Keratinocyte (primary cell): ENCODE measurements at regions not wholly inside any gene's neighbourhood (a gene's known extent, or its start where the extent isn't known, plus 50 kb on each side); places are given as distances from the start of the nearest gene placed in this dataset.

ENCODE experiments used
- DNase-seq: peaks from one replicate; pipeline ENCODE4 v3.0.0-alpha.2; 2011; ENCODE audit warnings: low read depth, missing footprints, low spot score
- FAIRE-seq: peaks from 2 replicates; lab custom pipeline; 2011; peaks lifted over from hg19 to GRCh38; lab: Jason Lieb, UNC
- H2AFZ ChIP-seq: 2 replicates; pipeline ENCODE4 v1.6.0; 2012; ENCODE audit warnings: low read length, control low read depth, inconsistent platforms; ENCODE audit not compliant: control insufficient read depth
- H3K27ac ChIP-seq: 2 replicates; pipeline ENCODE4 v1.5.1; 2011; ENCODE audit warnings: low read length; ENCODE audit not compliant: control insufficient read depth, insufficient read depth
- H3K27me3 ChIP-seq: 3 replicates; pipeline ENCODE4 v1.6.0; 2011; ENCODE audit warnings: low read length; ENCODE audit not compliant: control insufficient read depth, insufficient read depth; ENCODE audit errors: extremely low read depth
- H3K36me3 ChIP-seq, 2 experiments: 2 replicates in 1 of 2; 3 replicates in 1 of 2; pipeline ENCODE4 v1.5.1; 2011; ENCODE audit warnings: low read length in 2 of 2, mild to moderate bottlenecking in 1 of 2; ENCODE audit not compliant: control insufficient read depth in 2 of 2, insufficient read depth in 2 of 2; ENCODE audit errors: extremely low read depth in 1 of 2
- H3K4me1 ChIP-seq: 3 replicates; pipeline ENCODE4 v1.5.1; 2011; ENCODE audit warnings: low read length; ENCODE audit not compliant: control insufficient read depth, insufficient read depth; ENCODE audit errors: extremely low read depth
- H3K4me2 ChIP-seq: 3 replicates; pipeline ENCODE4 v1.6.0; 2011; ENCODE audit warnings: low read depth, low read length; ENCODE audit not compliant: control insufficient read depth, insufficient read depth; ENCODE audit errors: extremely low read depth
- H3K4me3 ChIP-seq, 3 experiments: fragments of 200-600 bp in 1 of 3; sonication (generic) in 1 of 3; 2 replicates in 2 of 3; 3 replicates in 1 of 3; pipeline ENCODE4 v1.5.1; 2011 to 2016; ENCODE audit warnings: low read length in 3 of 3, mild to moderate bottlenecking in 3 of 3, control low read depth in 2 of 3, inconsistent platforms in 1 of 3, low read depth in 1 of 3, mixed read lengths in 1 of 3, mixed run types in 1 of 3, moderate library complexity in 1 of 3; ENCODE audit not compliant: control insufficient read depth in 2 of 3, insufficient read depth in 2 of 3; ENCODE audit errors: extremely low read depth in 1 of 3
- H3K79me2 ChIP-seq: 2 replicates; pipeline ENCODE4 v1.6.0; 2012; ENCODE audit warnings: low read length; ENCODE audit not compliant: control insufficient read depth, insufficient read depth
- H3K9ac ChIP-seq: 3 replicates; pipeline ENCODE4 v1.6.0; 2011; ENCODE audit warnings: low read length; ENCODE audit not compliant: control insufficient read depth, insufficient read depth; ENCODE audit errors: extremely low read depth
- H3K9me1 ChIP-seq: 3 replicates; pipeline ENCODE4 v1.6.0; 2011; ENCODE audit warnings: low read length; ENCODE audit not compliant: control insufficient read depth, insufficient read depth; ENCODE audit errors: extremely low read depth
- H3K9me3 ChIP-seq: 2 replicates; pipeline ENCODE4 v1.5.1; 2012; ENCODE audit warnings: low read depth, low read length; ENCODE audit not compliant: control insufficient read depth
- H4K20me1 ChIP-seq: 3 replicates; pipeline ENCODE4 v1.6.0; 2011; ENCODE audit warnings: low read length; ENCODE audit not compliant: control insufficient read depth, insufficient read depth; ENCODE audit errors: extremely low read depth
- EZH2 ChIP-seq: IDR thresholded peaks from one replicate; pipeline ENCODE4 v1.6.1; 2012; ENCODE audit warnings: inconsistent platforms, mild to moderate bottlenecking, low read length, moderate library complexity
- dilution Hi-C: fragments of 300-500 bp; cut with MboI; formaldehyde crosslinking; loops from one replicate; pipeline ENCODE4 v1.7.0; 2020; ENCODE audit warnings: low sequenced_read_pairs; ENCODE audit not compliant: extremely low pct_ligation_motif_present
- TF ChIP-seq, protein P1 (sequence below), 3 experiments: IDR thresholded peaks in 1 of 3; conservative IDR thresholded peaks in 1 of 3; optimal IDR thresholded peaks in 1 of 3; 2 replicates in 2 of 3; 3 replicates in 1 of 3; pipeline versions ENCODE3 to v1.5.1; 2011; ENCODE audit warnings: low read length in 3 of 3, mild to moderate bottlenecking in 3 of 3, moderate library complexity in 2 of 3, control low read depth in 1 of 3, inconsistent platforms in 1 of 3; ENCODE audit not compliant: insufficient read depth in 2 of 3; ENCODE audit errors: extremely low read depth in 1 of 3

DNA sequence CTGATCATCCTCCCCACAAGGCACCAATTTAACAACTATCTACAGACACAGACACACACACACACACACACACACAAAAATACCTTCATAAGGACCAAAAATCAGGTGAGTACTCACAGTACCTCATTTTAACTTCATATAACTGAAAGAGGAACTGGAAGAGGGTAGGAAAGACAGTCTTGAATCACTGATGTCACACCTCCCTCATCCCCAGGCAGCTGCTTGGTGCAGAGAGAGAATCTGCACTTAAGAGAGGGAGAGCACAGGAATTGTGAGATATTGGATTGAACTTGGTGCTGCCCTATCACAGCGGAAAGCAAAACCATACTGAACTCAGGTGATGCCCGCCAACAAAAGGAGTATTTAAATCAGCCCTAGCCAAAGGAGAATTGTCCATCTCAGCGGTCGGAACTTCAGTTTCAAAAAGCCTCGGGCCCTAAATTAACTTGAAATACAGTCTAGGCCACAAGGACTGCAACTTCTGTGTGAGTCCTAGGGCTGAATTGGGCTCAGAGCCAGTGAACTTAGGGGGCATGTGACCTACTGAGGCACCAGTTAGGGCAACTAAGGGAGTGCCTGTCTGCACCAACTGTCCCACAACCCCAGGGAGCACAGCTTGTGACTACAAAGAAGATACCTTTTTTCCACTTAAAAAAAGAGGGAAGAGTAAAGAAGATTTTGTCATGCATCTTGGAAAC is 211.1 kb downstream of the LRATD1 start:
- no peak overlapping the region for H3K4me2 ChIP-seq
- no peak for DNase-seq
- no peaks in the 10 kb centered on the region for H3K36me3 ChIP-seq
- no peak overlapping the region for H3K4me3 ChIP-seq
- H3K9me3 ChIP-seq = no peaks in the 10 kb centered on the region
- no peak for FAIRE-seq
- no peak overlapping the region for H3K9ac ChIP-seq
- no peak overlapping the region for H3K27ac ChIP-seq
- TF ChIP-seq EZH2 = no peak
- TF ChIP-seq, protein P1, sequence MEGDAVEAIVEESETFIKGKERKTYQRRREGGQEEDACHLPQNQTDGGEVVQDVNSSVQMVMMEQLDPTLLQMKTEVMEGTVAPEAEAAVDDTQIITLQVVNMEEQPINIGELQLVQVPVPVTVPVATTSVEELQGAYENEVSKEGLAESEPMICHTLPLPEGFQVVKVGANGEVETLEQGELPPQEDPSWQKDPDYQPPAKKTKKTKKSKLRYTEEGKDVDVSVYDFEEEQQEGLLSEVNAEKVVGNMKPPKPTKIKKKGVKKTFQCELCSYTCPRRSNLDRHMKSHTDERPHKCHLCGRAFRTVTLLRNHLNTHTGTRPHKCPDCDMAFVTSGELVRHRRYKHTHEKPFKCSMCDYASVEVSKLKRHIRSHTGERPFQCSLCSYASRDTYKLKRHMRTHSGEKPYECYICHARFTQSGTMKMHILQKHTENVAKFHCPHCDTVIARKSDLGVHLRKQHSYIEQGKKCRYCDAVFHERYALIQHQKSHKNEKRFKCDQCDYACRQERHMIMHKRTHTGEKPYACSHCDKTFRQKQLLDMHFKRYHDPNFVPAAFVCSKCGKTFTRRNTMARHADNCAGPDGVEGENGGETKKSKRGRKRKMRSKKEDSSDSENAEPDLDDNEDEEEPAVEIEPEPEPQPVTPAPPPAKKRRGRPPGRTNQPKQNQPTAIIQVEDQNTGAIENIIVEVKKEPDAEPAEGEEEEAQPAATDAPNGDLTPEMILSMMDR (optimal IDR thresholded peaks at IDR 0.05 in 1 of 3, IDR thresholded peaks at IDR 0.05 in 1 of 3, conservative IDR thresholded peaks at IDR 0.05 in 1 of 3; ENCODE audit: extremely low read depth in 1 of 3, insufficient read depth in 2 of 3, low read length in 3 of 3) = no peak
- H4K20me1 ChIP-seq = no peaks in the 10 kb centered on the region
- no peaks in the 10 kb centered on the region for H3K4me1 ChIP-seq
- no peaks in the 10 kb centered on the region for H3K27me3 ChIP-seq
- no peak overlapping the region for H2AFZ ChIP-seq
- H3K79me2 ChIP-seq = no peaks in the 10 kb centered on the region
- dilution Hi-C loops = no loop called here
- no peaks in the 10 kb centered on the region for H3K9me1 ChIP-seq

DNA sequence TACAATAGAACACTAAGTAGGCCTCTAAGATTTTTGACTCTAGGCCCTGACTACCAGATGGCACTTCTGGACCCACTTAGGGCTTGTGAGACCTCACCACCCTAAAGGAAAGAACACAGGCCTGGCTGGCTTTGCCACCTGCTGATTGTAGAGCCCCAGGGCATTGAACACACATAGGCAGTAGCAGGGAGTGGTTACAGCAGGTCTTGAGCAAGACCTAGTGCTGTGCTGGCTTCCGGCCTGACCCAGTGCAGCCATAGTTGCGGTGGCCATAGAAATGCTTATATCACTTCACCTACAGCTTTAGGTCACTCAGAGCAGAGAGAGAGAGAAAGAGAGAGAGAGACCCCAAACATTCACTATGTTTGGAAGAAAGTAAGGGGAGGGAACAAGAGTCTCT is 223.2 kb downstream of the LRATD1 start:
- Histone ChIP-seq H3K36me3 (no peaks in the 10 kb centered on the region), H3K4me2 (no peak overlapping the region), H2AFZ (no peak overlapping the region), H3K79me2 (no peaks in the 10 kb centered on the region), H3K27me3 (no peaks in the 10 kb centered on the region), H3K4me3 (no peak overlapping the region), H4K20me1 (no peaks in the 10 kb centered on the region), H3K9ac (no peak overlapping the region), H3K9me3 (no peaks in the 10 kb centered on the region), H3K9me1 (no peaks in the 10 kb centered on the region), H3K4me1 (no peaks in the 10 kb centered on the region), H3K27ac (no peak overlapping the region)
- dilution Hi-C loops = no loop called here
- DNase-seq (no peak), FAIRE-seq (no peak)
- no peak for TF ChIP-seq EZH2
- TF ChIP-seq, protein P1 (optimal IDR thresholded peaks at IDR 0.05 in 1 of 3, IDR thresholded peaks at IDR 0.05 in 1 of 3, conservative IDR thresholded peaks at IDR 0.05 in 1 of 3; ENCODE audit: extremely low read depth in 1 of 3, insufficient read depth in 2 of 3, low read length in 3 of 3) = no peak
